WTC11 (cell line): ENCODE measurements at regions not wholly inside any gene's neighbourhood (a gene's known extent, or its start where the extent isn't known, plus 50 kb on each side); places are given as distances from the start of the nearest gene placed in this dataset.
"Not testable (repeated sequence)": the region's sequence is repeated elsewhere in the genome, so short reads cannot be mapped to it uniquely, and the experiment has no call there.

ENCODE experiments used
- ATAC-seq: fragments of 200-7000 bp; cut with Tn5 transposase; 2 replicates; pipeline ENCODE4 v1.10.0; 2021; ENCODE audit warnings: mild to moderate bottlenecking, moderate library complexity
- CTCF ChIA-PET: fragments of 300-600 bp; sonication (Branson Sonifier 250); formaldehyde crosslinking; loops from one replicate; lab custom pipeline; 2021; ENCODE audit warnings: antibody characterized with exemption; lab: Charles Lee
- POLR2A ChIA-PET: fragments of 350-600 bp; sonication (Branson Sonifier 250); formaldehyde crosslinking; loops from one replicate; lab custom pipeline; 2021; ENCODE audit warnings: antibody characterized with exemption; lab: Charles Lee
- DNase-seq: peaks from one replicate; pipeline ENCODE4 v3.0.0; 2021; ENCODE audit warnings: low spot score
- H3K27ac Mint-ChIP-seq: 2 replicates; pipeline ENCODE4 v1.8.0; 2021; ENCODE audit warnings: mixed read lengths
- H3K27me3 Mint-ChIP-seq: 2 replicates; pipeline ENCODE4 v1.8.0; 2021; ENCODE audit warnings: low read depth, mild to moderate bottlenecking, moderate library complexity, mixed read lengths
- H3K36me3 Mint-ChIP-seq: 2 replicates; pipeline ENCODE4 v1.8.0; 2021; ENCODE audit warnings: mixed read lengths
- H3K4me1 Mint-ChIP-seq: 2 replicates; pipeline ENCODE4 v1.8.0; 2022; ENCODE audit warnings: mixed read lengths
- H3K4me3 Mint-ChIP-seq: 2 replicates; pipeline ENCODE4 v1.8.0; 2021; ENCODE audit warnings: mild to moderate bottlenecking, moderate library complexity, mixed read lengths
- H3K9me3 Mint-ChIP-seq: 2 replicates; pipeline ENCODE4 v1.8.0; 2021; ENCODE audit warnings: mixed read lengths
- AR ChIP-seq: fragments of 250-450 bp; sonication (Bioruptor Pico); IDR thresholded peaks from 2 replicates; pipeline ENCODE4 v1.9.0; 2021; ENCODE audit warnings: mild to moderate bottlenecking
- ATF2 ChIP-seq: sonication (generic); formaldehyde crosslinking; IDR thresholded peaks from 2 replicates; pipeline ENCODE4 v1.8.1; 2022; ENCODE audit warnings: low read depth, missing genetic modification reagents, borderline replicate concordance
- ATF6 ChIP-seq: sonication (generic); formaldehyde crosslinking; IDR thresholded peaks from 2 replicates; pipeline ENCODE4 v1.8.1; 2023; ENCODE audit warnings: mild to moderate bottlenecking, missing genetic modification reagents
- EMX1 ChIP-seq: fragments of 250-450 bp; sonication (Bioruptor Pico); IDR thresholded peaks from 2 replicates; pipeline ENCODE4 v1.8.0; 2021; ENCODE audit warnings: mild to moderate bottlenecking
- ESRRA ChIP-seq: sonication (generic); formaldehyde crosslinking; IDR thresholded peaks from 2 replicates; pipeline ENCODE4 v1.8.1; 2022; ENCODE audit warnings: mild to moderate bottlenecking, missing genetic modification reagents, borderline replicate concordance
- FOXP4 ChIP-seq: sonication (generic); formaldehyde crosslinking; IDR thresholded peaks from 2 replicates; pipeline ENCODE4 v1.8.0; 2022; ENCODE audit warnings: mild to moderate bottlenecking, missing genetic modification reagents
- HMGA2 ChIP-seq: fragments of 250-450 bp; sonication (Bioruptor Pico); IDR thresholded peaks from 2 replicates; pipeline ENCODE4 v1.4.0; 2021; ENCODE audit warnings: mild to moderate bottlenecking, moderate library complexity
- NR3C1 ChIP-seq: sonication (generic); formaldehyde crosslinking; conservative IDR thresholded peaks from 2 replicates; pipeline ENCODE4 v1.8.1; 2023; ENCODE audit warnings: low read depth, mild to moderate bottlenecking, missing genetic modification reagents
- TCF7 ChIP-seq: sonication (generic); formaldehyde crosslinking; IDR thresholded peaks from 2 replicates; pipeline ENCODE4 v1.8.0; 2022; ENCODE audit warnings: mild to moderate bottlenecking, low read depth, missing genetic modification reagents, moderate library complexity
- USF1 ChIP-seq: sonication (generic); formaldehyde crosslinking; IDR thresholded peaks from 2 replicates; pipeline ENCODE4 v1.8.0; 2022; ENCODE audit warnings: mild to moderate bottlenecking, missing genetic modification reagents
- ZNF396 ChIP-seq: fragments of 250-450 bp; sonication (Bioruptor Pico); IDR thresholded peaks from 2 replicates; pipeline ENCODE4 v1.8.0; 2021; ENCODE audit warnings: mild to moderate bottlenecking, moderate library complexity, borderline replicate concordance
- TF ChIP-seq, protein P1 (sequence below): sonication (generic); formaldehyde crosslinking; IDR thresholded peaks from 2 replicates; pipeline ENCODE4 v1.8.1; 2022; ENCODE audit warnings: mild to moderate bottlenecking, moderate library complexity, missing genetic modification reagents
- TF ChIP-seq, protein P2 (sequence below): sonication (generic); formaldehyde crosslinking; IDR thresholded peaks from 2 replicates; pipeline ENCODE4 v1.8.0; 2022; ENCODE audit warnings: missing genetic modification reagents
- TF ChIP-seq, protein P3 (sequence below): fragments of 250-450 bp; sonication (Bioruptor Pico); IDR thresholded peaks from 2 replicates; pipeline ENCODE4 v1.9.0; 2021; ENCODE audit warnings: mild to moderate bottlenecking
- TF ChIP-seq, protein P4 (sequence below): sonication (generic); formaldehyde crosslinking; conservative IDR thresholded peaks from 2 replicates; pipeline ENCODE4 v1.8.1; 2023; ENCODE audit warnings: mild to moderate bottlenecking, low read depth, missing genetic modification reagents, moderate library complexity

DNA sequence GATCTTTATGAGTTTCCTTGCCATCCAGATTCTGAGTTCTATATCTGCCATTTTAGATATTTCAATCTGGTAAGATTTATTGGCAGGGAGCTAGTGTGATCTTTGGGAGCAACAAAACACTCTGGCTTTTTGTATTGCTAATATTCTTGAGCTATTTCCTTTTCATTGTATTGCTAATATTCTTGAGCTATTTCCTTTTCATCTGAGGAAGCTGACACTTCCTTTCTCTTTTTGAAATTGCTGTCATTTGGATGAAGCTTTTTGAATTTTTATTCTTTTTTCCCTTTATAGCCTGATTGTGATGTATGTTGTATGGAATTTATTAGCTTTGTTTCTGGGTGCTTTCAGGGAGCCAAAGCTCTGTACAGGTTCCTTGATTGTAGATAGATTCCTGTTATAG, 873.5 kb upstream of the ATXN8OS start (continued):
- TF ChIP-seq, protein P1, sequence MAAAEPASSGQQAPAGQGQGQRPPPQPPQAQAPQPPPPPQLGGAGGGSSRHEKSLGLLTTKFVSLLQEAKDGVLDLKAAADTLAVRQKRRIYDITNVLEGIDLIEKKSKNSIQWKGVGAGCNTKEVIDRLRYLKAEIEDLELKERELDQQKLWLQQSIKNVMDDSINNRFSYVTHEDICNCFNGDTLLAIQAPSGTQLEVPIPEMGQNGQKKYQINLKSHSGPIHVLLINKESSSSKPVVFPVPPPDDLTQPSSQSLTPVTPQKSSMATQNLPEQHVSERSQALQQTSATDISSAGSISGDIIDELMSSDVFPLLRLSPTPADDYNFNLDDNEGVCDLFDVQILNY, result no peak
- TF ChIP-seq HMGA2 (no peak), ESRRA (CRISPR knock-in tag) (no peak)

DNA sequence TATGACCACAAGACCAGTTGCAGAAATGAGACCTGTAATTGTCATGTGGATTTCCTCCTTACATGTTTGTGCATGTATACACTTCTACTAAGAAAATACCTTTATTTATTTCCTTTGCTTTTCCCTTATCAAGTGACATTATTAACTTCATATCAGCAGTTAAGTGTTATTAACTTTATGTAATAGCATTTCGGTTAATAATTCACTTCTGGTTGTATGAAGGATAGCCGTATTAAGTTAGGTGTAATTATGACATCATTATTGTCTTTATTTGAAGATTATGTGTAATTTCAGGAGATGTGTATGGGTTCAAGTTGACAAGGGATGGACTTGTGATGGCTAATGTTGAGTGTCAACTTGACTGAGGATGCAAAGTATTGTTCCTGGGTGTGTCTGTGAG, 881.2 kb upstream of the ATXN8OS start:
- CTCF ChIA-PET, result no interaction called here
- peaks cover 15% of the 10 kb centered on the region for H3K36me3 Mint-ChIP-seq
- no peak overlapping the region for H3K27ac Mint-ChIP-seq
- no peaks in the 10 kb centered on the region for H3K27me3 Mint-ChIP-seq
- H3K4me3 Mint-ChIP-seq, result no peak overlapping the region
- TF ChIP-seq, protein P2, sequence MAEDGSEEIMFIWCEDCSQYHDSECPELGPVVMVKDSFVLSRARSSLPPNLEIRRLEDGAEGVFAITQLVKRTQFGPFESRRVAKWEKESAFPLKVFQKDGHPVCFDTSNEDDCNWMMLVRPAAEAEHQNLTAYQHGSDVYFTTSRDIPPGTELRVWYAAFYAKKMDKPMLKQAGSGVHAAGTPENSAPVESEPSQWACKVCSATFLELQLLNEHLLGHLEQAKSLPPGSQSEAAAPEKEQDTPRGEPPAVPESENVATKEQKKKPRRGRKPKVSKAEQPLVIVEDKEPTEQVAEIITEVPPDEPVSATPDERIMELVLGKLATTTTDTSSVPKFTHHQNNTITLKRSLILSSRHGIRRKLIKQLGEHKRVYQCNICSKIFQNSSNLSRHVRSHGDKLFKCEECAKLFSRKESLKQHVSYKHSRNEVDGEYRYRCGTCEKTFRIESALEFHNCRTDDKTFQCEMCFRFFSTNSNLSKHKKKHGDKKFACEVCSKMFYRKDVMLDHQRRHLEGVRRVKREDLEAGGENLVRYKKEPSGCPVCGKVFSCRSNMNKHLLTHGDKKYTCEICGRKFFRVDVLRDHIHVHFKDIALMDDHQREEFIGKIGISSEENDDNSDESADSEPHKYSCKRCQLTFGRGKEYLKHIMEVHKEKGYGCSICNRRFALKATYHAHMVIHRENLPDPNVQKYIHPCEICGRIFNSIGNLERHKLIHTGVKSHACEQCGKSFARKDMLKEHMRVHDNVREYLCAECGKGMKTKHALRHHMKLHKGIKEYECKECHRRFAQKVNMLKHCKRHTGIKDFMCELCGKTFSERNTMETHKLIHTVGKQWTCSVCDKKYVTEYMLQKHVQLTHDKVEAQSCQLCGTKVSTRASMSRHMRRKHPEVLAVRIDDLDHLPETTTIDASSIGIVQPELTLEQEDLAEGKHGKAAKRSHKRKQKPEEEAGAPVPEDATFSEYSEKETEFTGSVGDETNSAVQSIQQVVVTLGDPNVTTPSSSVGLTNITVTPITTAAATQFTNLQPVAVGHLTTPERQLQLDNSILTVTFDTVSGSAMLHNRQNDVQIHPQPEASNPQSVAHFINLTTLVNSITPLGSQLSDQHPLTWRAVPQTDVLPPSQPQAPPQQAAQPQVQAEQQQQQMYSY (CRISPR knock-in tag), result no peak
- TF ChIP-seq HMGA2 (no peak), EMX1 (CRISPR knock-in tag) (no peak), NR3C1 (CRISPR knock-in tag) (no peak), ATF6 (CRISPR knock-in tag) (no peak), FOXP4 (CRISPR knock-in tag) (no peak), USF1 (CRISPR knock-in tag) (no peak), ATF2 (no peak), AR (no peak), ZNF396 (CRISPR knock-in tag) (no peak), TCF7 (no peak)
- TF ChIP-seq, protein P3, sequence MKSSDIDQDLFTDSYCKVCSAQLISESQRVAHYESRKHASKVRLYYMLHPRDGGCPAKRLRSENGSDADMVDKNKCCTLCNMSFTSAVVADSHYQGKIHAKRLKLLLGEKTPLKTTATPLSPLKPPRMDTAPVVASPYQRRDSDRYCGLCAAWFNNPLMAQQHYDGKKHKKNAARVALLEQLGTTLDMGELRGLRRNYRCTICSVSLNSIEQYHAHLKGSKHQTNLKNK (CRISPR knock-in tag), result no peak
- TF ChIP-seq, protein P4, sequence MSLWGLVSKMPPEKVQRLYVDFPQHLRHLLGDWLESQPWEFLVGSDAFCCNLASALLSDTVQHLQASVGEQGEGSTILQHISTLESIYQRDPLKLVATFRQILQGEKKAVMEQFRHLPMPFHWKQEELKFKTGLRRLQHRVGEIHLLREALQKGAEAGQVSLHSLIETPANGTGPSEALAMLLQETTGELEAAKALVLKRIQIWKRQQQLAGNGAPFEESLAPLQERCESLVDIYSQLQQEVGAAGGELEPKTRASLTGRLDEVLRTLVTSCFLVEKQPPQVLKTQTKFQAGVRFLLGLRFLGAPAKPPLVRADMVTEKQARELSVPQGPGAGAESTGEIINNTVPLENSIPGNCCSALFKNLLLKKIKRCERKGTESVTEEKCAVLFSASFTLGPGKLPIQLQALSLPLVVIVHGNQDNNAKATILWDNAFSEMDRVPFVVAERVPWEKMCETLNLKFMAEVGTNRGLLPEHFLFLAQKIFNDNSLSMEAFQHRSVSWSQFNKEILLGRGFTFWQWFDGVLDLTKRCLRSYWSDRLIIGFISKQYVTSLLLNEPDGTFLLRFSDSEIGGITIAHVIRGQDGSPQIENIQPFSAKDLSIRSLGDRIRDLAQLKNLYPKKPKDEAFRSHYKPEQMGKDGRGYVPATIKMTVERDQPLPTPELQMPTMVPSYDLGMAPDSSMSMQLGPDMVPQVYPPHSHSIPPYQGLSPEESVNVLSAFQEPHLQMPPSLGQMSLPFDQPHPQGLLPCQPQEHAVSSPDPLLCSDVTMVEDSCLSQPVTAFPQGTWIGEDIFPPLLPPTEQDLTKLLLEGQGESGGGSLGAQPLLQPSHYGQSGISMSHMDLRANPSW, result no peak
- peaks cover 40% of the 10 kb centered on the region for H3K9me3 Mint-ChIP-seq
- POLR2A ChIA-PET, result no interaction called here
- H3K4me1 Mint-ChIP-seq, result peaks cover 23% of the 10 kb centered on the region
- DNase-seq (no peak), ATAC-seq (no peak)

GRCh38 chr13:69221633-69222498, 885.8 kb upstream of the ATXN8OS start:
- CTCF ChIA-PET, result interaction anchor here (0.6 kb wide), 1 partner anchor 43 kb away, joined by 3 read pairs; no protein-coding TSS in a partner anchor
- Mint-ChIP-seq H3K4me1 (peaks cover 12% of the 10 kb centered on the region), H3K9me3 (peaks cover 19% of the 10 kb centered on the region)
- DNase-seq, H3K36me3 Mint-ChIP-seq, H3K27ac Mint-ChIP-seq, POLR2A ChIA-PET, H3K27me3 Mint-ChIP-seq, H3K4me3 Mint-ChIP-seq, ATAC-seq: not testable (repeated sequence)
